ENCODE measurements at regions not wholly inside any gene's neighbourhood (a gene's known extent, or its start where the extent isn't known, plus 50 kb on each side); places are given as distances from the start of the nearest gene placed in this dataset.

- no peak overlapping the region for H3K27ac ChIP-seq (ENCODE audit: extremely low read depth, low read depth, low read length)
Measured at GRCh38 chr2:122697415-122697814, 942.0 kb downstream of the TSN start.

GRCh38 chr2:122703676-122704075 lies 948.2 kb downstream of the TSN start:
- ChIA-PET CTCF (no interaction called here), POLR2A (no interaction called here)
- H3K4me3 ChIP-seq (ENCODE audit: low read depth, low read length), result no peak overlapping the region
- no peaks in the 10 kb centered on the region for H3K36me3 ChIP-seq (ENCODE audit: control insufficient read depth in 2 of 2, insufficient read depth in 1 of 2, low read length in 2 of 2)
- TF ChIP-seq, protein P1, sequence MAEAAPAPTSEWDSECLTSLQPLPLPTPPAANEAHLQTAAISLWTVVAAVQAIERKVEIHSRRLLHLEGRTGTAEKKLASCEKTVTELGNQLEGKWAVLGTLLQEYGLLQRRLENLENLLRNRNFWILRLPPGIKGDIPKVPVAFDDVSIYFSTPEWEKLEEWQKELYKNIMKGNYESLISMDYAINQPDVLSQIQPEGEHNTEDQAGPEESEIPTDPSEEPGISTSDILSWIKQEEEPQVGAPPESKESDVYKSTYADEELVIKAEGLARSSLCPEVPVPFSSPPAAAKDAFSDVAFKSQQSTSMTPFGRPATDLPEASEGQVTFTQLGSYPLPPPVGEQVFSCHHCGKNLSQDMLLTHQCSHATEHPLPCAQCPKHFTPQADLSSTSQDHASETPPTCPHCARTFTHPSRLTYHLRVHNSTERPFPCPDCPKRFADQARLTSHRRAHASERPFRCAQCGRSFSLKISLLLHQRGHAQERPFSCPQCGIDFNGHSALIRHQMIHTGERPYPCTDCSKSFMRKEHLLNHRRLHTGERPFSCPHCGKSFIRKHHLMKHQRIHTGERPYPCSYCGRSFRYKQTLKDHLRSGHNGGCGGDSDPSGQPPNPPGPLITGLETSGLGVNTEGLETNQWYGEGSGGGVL (tag by site-specific recombination; IDR thresholded peaks at IDR 0.05), result no peak
- TF ChIP-seq ZNF513 (tag by site-specific recombination; IDR thresholded peaks at IDR 0.05) (no peak), ZNF280C (tag by site-specific recombination; IDR thresholded peaks at IDR 0.05) (no peak), ZNF274 (IDR thresholded peaks at IDR 0.05; ENCODE audit: low read length) (no peak), ZNF274 (tag by site-specific recombination; IDR thresholded peaks at IDR 0.05; ENCODE audit: borderline replicate concordance) (no peak), ZNF76 (tag by site-specific recombination; IDR thresholded peaks at IDR 0.05; ENCODE audit: borderline replicate concordance, low read depth) (no peak), ZNF37A (tag by site-specific recombination; IDR thresholded peaks at IDR 0.05) (no peak), PRDM1 (tag by site-specific recombination; IDR thresholded peaks at IDR 0.05) (no peak), ZNF404 (tag by site-specific recombination; IDR thresholded peaks at IDR 0.05) (no peak), ZNF24 (tag by site-specific recombination; IDR thresholded peaks at IDR 0.05) (no peak)
- H3K4me1 ChIP-seq (ENCODE audit: control insufficient read depth, insufficient read depth, low read length), result no peaks in the 10 kb centered on the region
- no peaks in the 10 kb centered on the region for H3K9me3 ChIP-seq (ENCODE audit: control insufficient read depth, insufficient read depth, low read depth, low read length)
- no peak overlapping the region for H3K27ac ChIP-seq (ENCODE audit: extremely low read depth, low read depth, low read length)

More at GRCh38 chr2:122697415-122697814, 942.0 kb downstream of the TSN start:
- POLR2A ChIA-PET, result no interaction called here
- TF ChIP-seq KLF10 (tag by site-specific recombination; IDR thresholded peaks at IDR 0.05), result no peak
- Histone ChIP-seq H3K36me3 (ENCODE audit: control insufficient read depth in 2 of 2, insufficient read depth in 1 of 2, low read length in 2 of 2) (no peaks in the 10 kb centered on the region), H3K9me3 (ENCODE audit: control insufficient read depth, insufficient read depth, low read depth, low read length) (no peaks in the 10 kb centered on the region), H3K4me3 (ENCODE audit: low read depth, low read length) (no peak overlapping the region), H3K4me1 (ENCODE audit: control insufficient read depth, insufficient read depth, low read length) (no peaks in the 10 kb centered on the region)
- CTCF ChIA-PET, result no interaction called here

- POLR2A ChIA-PET, result no interaction called here
- CTCF ChIA-PET, result no interaction called here
- no peak overlapping the region for H3K4me3 ChIP-seq (ENCODE audit: low read depth, low read length)
- no peaks in the 10 kb centered on the region for H3K9me3 ChIP-seq (ENCODE audit: control insufficient read depth, insufficient read depth, low read depth, low read length)
- H3K27ac ChIP-seq (ENCODE audit: extremely low read depth, low read depth, low read length), result no peak overlapping the region
- TF ChIP-seq ZNF530 (tag by site-specific recombination; IDR thresholded peaks at IDR 0.05; ENCODE audit: low read depth) (no peak), ZNF19 (tag by site-specific recombination; IDR thresholded peaks at IDR 0.05; ENCODE audit: low read depth) (no peak), ZNF843 (tag by site-specific recombination; IDR thresholded peaks at IDR 0.05) (no peak), ZNF23 (tag by site-specific recombination; IDR thresholded peaks at IDR 0.05; ENCODE audit: borderline replicate concordance) (no peak), ZNF747 (tag by site-specific recombination; IDR thresholded peaks at IDR 0.05) (no peak), GLI4 (tag by site-specific recombination; IDR thresholded peaks at IDR 0.05) (no peak), ZNF16 (tag by site-specific recombination; IDR thresholded peaks at IDR 0.05; ENCODE audit: low read depth) (no peak), FEZF1 (tag by site-specific recombination; IDR thresholded peaks at IDR 0.05) (no peak)
- TF ChIP-seq, protein P2, sequence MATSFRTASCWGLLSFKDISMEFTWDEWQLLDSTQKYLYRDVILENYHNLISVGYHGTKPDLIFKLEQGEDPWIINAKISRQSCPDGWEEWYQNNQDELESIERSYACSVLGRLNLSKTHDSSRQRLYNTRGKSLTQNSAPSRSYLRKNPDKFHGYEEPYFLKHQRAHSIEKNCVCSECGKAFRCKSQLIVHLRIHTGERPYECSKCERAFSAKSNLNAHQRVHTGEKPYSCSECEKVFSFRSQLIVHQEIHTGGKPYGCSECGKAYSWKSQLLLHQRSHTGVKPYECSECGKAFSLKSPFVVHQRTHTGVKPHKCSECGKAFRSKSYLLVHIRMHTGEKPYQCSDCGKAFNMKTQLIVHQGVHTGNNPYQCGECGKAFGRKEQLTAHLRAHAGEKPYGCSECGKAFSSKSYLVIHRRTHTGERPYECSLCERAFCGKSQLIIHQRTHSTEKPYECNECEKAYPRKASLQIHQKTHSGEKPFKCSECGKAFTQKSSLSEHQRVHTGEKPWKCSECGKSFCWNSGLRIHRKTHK (tag by site-specific recombination; IDR thresholded peaks at IDR 0.05), result no peak
- H3K36me3 ChIP-seq (ENCODE audit: control insufficient read depth in 2 of 2, insufficient read depth in 1 of 2, low read length in 2 of 2), result no peaks in the 10 kb centered on the region
- no peaks in the 10 kb centered on the region for H3K4me1 ChIP-seq (ENCODE audit: control insufficient read depth, insufficient read depth, low read length)
Measured at GRCh38 chr2:122704109-122704563, 948.7 kb downstream of the TSN start.
